IMR-90 (cell line): ENCODE measurements at regions not wholly inside any gene's neighbourhood (a gene's known extent, or its start where the extent isn't known, plus 50 kb on each side); places are given as distances from the start of the nearest gene placed in this dataset.

ENCODE experiments used
- ATAC-seq: fragments of 200-7000 bp; cut with Tn5 transposase; 2 replicates; pipeline ENCODE4 v1.9.1; 2020; ENCODE audit warnings: low read depth, mild to moderate bottlenecking, moderate library complexity
- BruUV-seq: library from RNA; stranded (reverse); fragments of 400-500 nt; replicated peaks from 2 replicates; lab custom pipeline; 2021; lab: Mats Ljungman, UMichigan
- CTCF ChIA-PET: fragments of 300-600 bp; formaldehyde crosslinking; extraction: SDS; loops from one replicate; lab custom pipeline; 2021; ENCODE audit warnings: antibody characterized with exemption; lab: Yijun Ruan, JAX
- POLR2A ChIA-PET: fragments of 300-600 bp; sonication (Branson Sonifier 250); formaldehyde crosslinking; loops from one replicate; lab custom pipeline; 2022; ENCODE audit warnings: antibody characterized with exemption; ENCODE audit not compliant: unreplicated experiment; lab: Charles Lee
- DNase-seq: peaks from one replicate; pipeline ENCODE4 v3.0.0; 2013
- H2AFZ ChIP-seq: replicated peaks from 2 replicates; pipeline ENCODE3; 2013; ENCODE audit warnings: low read length, mild to moderate bottlenecking; ENCODE audit not compliant: poor library complexity
- H2AK5ac ChIP-seq: 2 replicates; pipeline ENCODE4 v1.6.1; 2013; ENCODE audit warnings: low read depth, low read length, inconsistent platforms
- H2AK9ac ChIP-seq: replicated peaks from 2 replicates; pipeline ENCODE3; 2013; ENCODE audit warnings: mild to moderate bottlenecking, low read depth, low read length, moderate library complexity; ENCODE audit not compliant: poor library complexity
- H2BK120ac ChIP-seq: 2 replicates; pipeline ENCODE4 v1.6.1; 2013; ENCODE audit warnings: low read depth, low read length, inconsistent platforms
- H2BK15ac ChIP-seq: 3 replicates; pipeline ENCODE4 v1.6.1; 2013; ENCODE audit warnings: low read depth, low read length, inconsistent platforms
- H2BK20ac ChIP-seq: 2 replicates; pipeline ENCODE4 v1.6.1; 2013; ENCODE audit warnings: low read depth, mild to moderate bottlenecking, inconsistent platforms, low read length, moderate library complexity
- H2BK5ac ChIP-seq: 2 replicates; pipeline ENCODE4 v1.6.1; 2013; ENCODE audit warnings: mild to moderate bottlenecking, low read depth, low read length, inconsistent platforms; ENCODE audit not compliant: poor library complexity, severe bottlenecking
- H3K14ac ChIP-seq: replicated peaks from 2 replicates; pipeline ENCODE4 v1.6.1; 2013; ENCODE audit warnings: low read depth, low read length, inconsistent platforms
- H3K18ac ChIP-seq: 2 replicates; pipeline ENCODE4 v1.6.1; 2013; ENCODE audit warnings: low read depth, low read length, control low read depth
- H3K23ac ChIP-seq: 2 replicates; pipeline ENCODE4 v1.6.1; 2013; ENCODE audit warnings: low read depth, low read length, inconsistent platforms
- H3K27ac ChIP-seq: 2 replicates; pipeline ENCODE4 v1.5.1; 2013; ENCODE audit warnings: mild to moderate bottlenecking, control low read depth, low read length; ENCODE audit not compliant: insufficient read depth
- H3K27me3 ChIP-seq: 2 replicates; pipeline ENCODE4 v1.6.1; 2013; ENCODE audit warnings: low read length; ENCODE audit not compliant: control insufficient read depth, insufficient read depth
- H3K36me3 ChIP-seq: 2 replicates; pipeline ENCODE4 v1.6.1; 2013; ENCODE audit warnings: low read length, mixed read lengths; ENCODE audit not compliant: control insufficient read depth, insufficient read depth
- H3K4ac ChIP-seq: 2 replicates; pipeline ENCODE4 v1.6.1; 2013; ENCODE audit warnings: low read depth, low read length, inconsistent platforms
- H3K4me1 ChIP-seq: 2 replicates; pipeline ENCODE4 v1.6.1; 2013; ENCODE audit warnings: low read length, mixed read lengths; ENCODE audit not compliant: control insufficient read depth, insufficient read depth
- H3K4me2 ChIP-seq: 2 replicates; pipeline ENCODE4 v1.6.1; 2013; ENCODE audit warnings: low read depth, mild to moderate bottlenecking, control low read depth, low read length, moderate library complexity
- H3K4me3 ChIP-seq: 2 replicates; pipeline ENCODE4 v1.5.1; 2013; ENCODE audit warnings: low read depth, mild to moderate bottlenecking, control low read depth, low read length, moderate library complexity; ENCODE audit not compliant: insufficient read depth
- H3K56ac ChIP-seq: 2 replicates; pipeline ENCODE4 v1.6.1; 2013; ENCODE audit warnings: low read length, inconsistent platforms; ENCODE audit not compliant: insufficient read depth; ENCODE audit errors: extremely low read depth
- H3K79me1 ChIP-seq, 2 experiments: 2 replicates each; pipeline ENCODE4 v1.6.1; 2013; ENCODE audit warnings: low read length in 2 of 2, inconsistent platforms in 1 of 2, low read depth in 1 of 2
- H3K9ac ChIP-seq: 2 replicates; pipeline ENCODE4 v1.6.1; 2013; ENCODE audit warnings: low read depth, low read length, control low read depth
- H3K9me1 ChIP-seq: 2 replicates; pipeline ENCODE4 v1.6.1; 2013; ENCODE audit warnings: low read length, inconsistent platforms; ENCODE audit not compliant: insufficient read depth
- H3K9me3 ChIP-seq: 2 replicates; pipeline ENCODE4 v1.6.1; 2013; ENCODE audit warnings: low read length; ENCODE audit not compliant: control insufficient read depth, insufficient read depth
- H4K20me1 ChIP-seq: 2 replicates; pipeline ENCODE4 v1.6.1; 2013; ENCODE audit warnings: low read length, inconsistent platforms; ENCODE audit not compliant: insufficient read depth
- H4K5ac ChIP-seq: 2 replicates; pipeline ENCODE4 v1.6.1; 2013; ENCODE audit warnings: mild to moderate bottlenecking, low read depth, low read length, control low read depth
- H4K8ac ChIP-seq, 2 experiments: 2 replicates each; pipeline ENCODE4 v1.6.1; 2013; ENCODE audit warnings: low read depth in 2 of 2, low read length in 2 of 2, control low read depth in 1 of 2, inconsistent platforms in 1 of 2
- H4K91ac ChIP-seq: 2 replicates; pipeline ENCODE4 v1.6.1; 2013; ENCODE audit warnings: low read depth, low read length, inconsistent platforms; ENCODE audit not compliant: insufficient read depth
- BHLHE40 ChIP-seq: fragments of 150-350 bp; IDR thresholded peaks from 2 replicates; pipeline ENCODE4 v1.6.1; 2016; ENCODE audit warnings: mild to moderate bottlenecking, low read depth, low read length
- RFX5 ChIP-seq: IDR thresholded peaks from 2 replicates; pipeline ENCODE4 v1.8.0; 2012; ENCODE audit warnings: low read depth, mild to moderate bottlenecking, low read length, moderate library complexity
- WGBS, 2 experiments: methylation state at CpG; one replicate each; pipeline versions ENCODE4 v1.1.5 to v1.1.7; 2013; ENCODE audit warnings: missing lambda C conversion rate in 2 of 2; ENCODE audit not compliant: insufficient read length in 1 of 2; ENCODE audit errors: extremely low coverage in 2 of 2; 5-methylcytosine and 5-hydroxymethylcytosine counted together
- dilution Hi-C: fragments of 300-500 bp; cut with HindIII; formaldehyde crosslinking; loops from one replicate; pipeline ENCODE4 v1.14.3; 2018; ENCODE audit warnings: low sequenced_read_pairs; ENCODE audit not compliant: unreplicated experiment
- in situ Hi-C: fragments of 300-500 bp; cut with MboI; formaldehyde crosslinking; loops from 3 replicates; pipeline ENCODE4 v1.14.3; 2019; ENCODE audit warnings: low sequenced_read_pairs, inconsistent platforms, mixed read lengths
- intact Hi-C: fragments of 100-400 bp; cut with micrococcal nuclease; formaldehyde crosslinking; loops from 2 replicates; pipeline ENCODE4 v1.10.0; 2022

- Histone ChIP-seq H3K9me3 (no peaks in the 10 kb centered on the region), H3K18ac (no peak overlapping the region), H3K4me2 (no peak overlapping the region), H3K36me3 (no peaks in the 10 kb centered on the region), H3K4me1 (no peaks in the 10 kb centered on the region), H3K9ac (no peak overlapping the region), H2AK5ac (no peak overlapping the region), H3K4ac (no peak overlapping the region), H3K79me1 (no peaks in the 10 kb centered on the region), H3K9me1 (no peaks in the 10 kb centered on the region), H3K4me3 (no peak overlapping the region), H3K23ac (no peak overlapping the region), H2AFZ (no peak overlapping the region), H3K27me3 (no peaks in the 10 kb centered on the region), H2BK20ac (no peak overlapping the region), H4K8ac (no peak overlapping the region), H2BK15ac (no peak overlapping the region), H2BK120ac (no peak overlapping the region), H3K27ac (no peak overlapping the region), H3K56ac (no peak overlapping the region), H3K14ac (no peak overlapping the region), H4K20me1 (no peaks in the 10 kb centered on the region), H2AK9ac (no peak overlapping the region), H2BK5ac (no peak overlapping the region), H4K91ac (no peak overlapping the region), H4K5ac (no peak overlapping the region)
- ATAC-seq (no peak), DNase-seq (no peak)
- dilution Hi-C loops: no loop called here
- in situ Hi-C loops: no loop called here
- intact Hi-C loops: no loop called here
- TF ChIP-seq RFX5: no peak
- no peak for TF ChIP-seq BHLHE40
- WGBS, 2 experiments: no CpG with 5 or more reads among the region's 2 CpGs
- CTCF ChIA-PET: no interaction called here
- POLR2A ChIA-PET: no interaction called here
- BruUV-seq: no TSS peak
These were observed 1955.1 kb upstream of the RAG2 start for GRCh38 chr11:38553148-38553547.
